ENCODE measurements at regions not wholly inside any gene's neighbourhood (a gene's known extent, or its start where the extent isn't known, plus 50 kb on each side); places are given as distances from the start of the nearest gene placed in this dataset.
"Not testable (repeated sequence)": the region's sequence is repeated elsewhere in the genome, so short reads cannot be mapped to it uniquely, and the experiment has no call there.

- no peak for FAIRE-seq
- no peak for DNase-seq (ENCODE audit: insufficient read length, low spot score)
These were observed 649.9 kb upstream of the API5 start for GRCh38 chr11:42661942-42662341.

DNA sequence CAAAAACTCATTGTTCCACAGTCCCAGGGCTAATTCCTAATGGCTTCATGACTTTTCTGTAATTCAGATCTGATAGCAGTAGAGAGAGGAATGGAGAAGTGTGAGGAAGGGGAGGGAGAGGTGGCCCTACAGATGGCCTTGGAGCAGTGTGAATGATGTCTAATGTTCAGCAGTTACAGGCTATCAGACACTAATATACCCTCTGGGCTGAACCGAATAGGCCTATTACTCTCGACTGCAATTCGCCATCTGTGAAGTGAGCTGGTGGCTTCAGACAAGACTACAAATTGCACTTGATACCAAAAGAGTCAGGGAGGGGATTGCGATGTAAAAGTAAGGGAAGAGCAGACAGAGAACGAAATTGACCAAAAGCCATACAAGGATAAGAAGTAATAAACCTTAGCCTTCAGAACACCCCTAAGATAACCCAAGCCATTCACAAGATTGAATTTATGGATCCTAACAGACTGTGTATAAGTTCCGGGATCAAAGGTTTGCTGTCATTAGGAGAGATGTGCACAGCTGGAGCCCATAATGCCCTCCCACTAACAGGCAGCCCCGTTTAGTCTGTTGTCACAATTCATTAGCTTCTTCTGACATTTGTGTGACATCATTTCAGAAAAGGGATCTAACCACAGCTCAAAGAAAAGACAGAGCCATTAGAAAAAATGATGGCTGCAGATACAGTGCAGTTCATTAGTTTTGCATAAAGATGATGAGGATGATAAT lies 642.4 kb upstream of the API5 start:
- DNase-seq (ENCODE audit: insufficient read length, low spot score) (no peak), FAIRE-seq (no peak)

DNA sequence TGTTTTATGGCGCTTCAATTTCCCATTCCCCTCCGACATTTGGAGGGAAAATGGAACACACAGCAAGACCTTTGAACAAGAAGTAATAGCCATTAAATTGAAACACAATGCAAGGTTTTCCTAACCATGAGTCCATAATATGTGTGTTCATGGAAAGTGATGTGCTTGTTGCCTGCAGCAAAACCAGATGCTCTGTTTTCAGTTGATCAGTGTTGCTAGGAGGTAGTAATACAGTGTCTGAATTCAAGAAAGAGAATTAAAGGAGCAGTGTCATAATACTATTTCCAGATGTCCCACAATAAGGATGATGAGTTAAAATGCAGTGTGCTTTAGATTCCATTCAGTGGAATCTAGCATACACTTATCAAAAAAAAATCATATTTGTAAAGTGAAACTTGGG lies 637.4 kb upstream of the API5 start:
- FAIRE-seq (no peak), DNase-seq (ENCODE audit: insufficient read length, low spot score) (no peak)

DNA sequence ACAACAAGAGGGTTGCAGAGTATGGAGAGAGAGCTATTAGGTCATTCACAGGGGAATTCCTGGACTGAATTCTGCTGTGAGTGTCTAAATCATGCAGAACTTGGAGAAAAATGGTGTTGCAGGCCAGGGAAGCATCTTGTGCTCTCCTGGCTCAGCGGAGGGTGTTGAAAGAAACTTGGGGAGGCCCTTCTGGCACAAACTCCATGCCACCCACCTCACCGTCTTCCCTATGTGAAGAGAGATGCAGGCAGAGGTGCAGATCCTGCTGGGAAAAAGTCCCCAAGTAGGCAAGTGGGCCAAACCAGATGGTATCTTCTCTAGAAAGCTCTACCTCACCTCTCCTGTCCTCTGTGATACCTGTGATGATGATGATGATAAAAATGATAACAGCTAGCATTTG lies 604.3 kb upstream of the API5 start:
- DNase-seq (ENCODE audit: insufficient read length, low spot score), result no peak
- no peak for FAIRE-seq

GRCh38 chr11:42709216-42709615 lies 602.6 kb upstream of the API5 start:
- FAIRE-seq (no peak), DNase-seq (ENCODE audit: insufficient read length, low spot score) (no peak)

DNA sequence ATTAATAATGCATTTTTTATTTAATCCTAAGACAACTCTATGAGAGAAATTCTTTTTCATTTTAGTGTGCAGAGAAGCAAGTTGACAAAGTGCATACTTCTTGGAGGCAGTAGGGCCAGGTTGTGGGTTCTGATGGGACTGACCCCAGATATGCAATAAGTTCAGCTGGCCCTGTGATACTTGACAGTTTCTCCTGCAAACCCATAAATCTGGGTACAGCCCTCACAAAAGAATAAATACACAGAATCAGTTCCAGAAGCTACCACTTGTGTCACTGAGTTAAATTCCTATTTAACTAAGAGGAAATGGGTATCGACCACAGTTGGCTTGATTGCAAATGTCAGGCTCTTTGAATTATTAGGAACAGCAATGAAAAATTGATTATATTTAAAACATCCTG lies 598.5 kb upstream of the API5 start:
- DNase-seq (ENCODE audit: insufficient read length, low spot score), result no peak
- FAIRE-seq, result no peak

GRCh38 chr11:42713753-42714152 lies 598.0 kb upstream of the API5 start:
- FAIRE-seq (no peak), DNase-seq (ENCODE audit: insufficient read length, low spot score) (no peak)

DNA sequence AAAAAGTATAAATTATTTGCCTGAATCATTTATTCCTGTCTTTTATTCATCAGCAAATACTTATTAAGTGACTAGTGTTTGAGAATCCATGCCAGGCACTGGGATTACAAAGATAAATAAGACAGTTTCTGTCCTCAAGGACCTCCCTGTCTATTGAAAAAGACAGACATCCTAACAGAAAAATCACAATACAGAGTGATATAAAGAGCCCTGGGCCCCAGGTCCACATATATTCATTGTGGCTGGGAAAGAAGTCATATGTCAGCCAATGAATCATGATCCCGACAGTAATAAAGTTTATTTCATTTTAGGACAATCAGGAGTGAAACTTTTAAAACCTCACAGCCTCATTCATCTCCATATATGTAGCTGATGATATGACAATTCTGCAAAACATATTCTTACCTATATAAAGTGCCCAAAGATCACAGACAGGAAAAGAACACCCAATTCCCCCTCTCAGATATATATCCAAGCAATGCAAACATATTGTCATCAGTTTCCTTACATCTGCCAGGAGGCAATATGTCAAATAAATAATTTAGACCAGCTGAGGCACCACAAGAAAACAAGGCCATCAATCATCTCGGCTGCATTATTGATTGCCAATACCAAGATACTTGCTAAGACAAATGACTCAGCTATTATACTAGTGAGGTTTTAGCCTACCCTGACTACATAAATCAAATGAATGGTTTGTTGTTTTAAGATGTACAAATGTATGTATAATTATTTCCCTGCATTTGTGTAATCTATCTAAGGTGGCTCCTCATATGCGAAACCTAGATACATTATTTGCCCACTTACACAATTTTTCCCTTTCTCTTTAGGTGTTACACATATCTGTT lies 590.9 kb upstream of the API5 start:
- no peak for FAIRE-seq
- DNase-seq (ENCODE audit: insufficient read length, low spot score), result no peak

DNA sequence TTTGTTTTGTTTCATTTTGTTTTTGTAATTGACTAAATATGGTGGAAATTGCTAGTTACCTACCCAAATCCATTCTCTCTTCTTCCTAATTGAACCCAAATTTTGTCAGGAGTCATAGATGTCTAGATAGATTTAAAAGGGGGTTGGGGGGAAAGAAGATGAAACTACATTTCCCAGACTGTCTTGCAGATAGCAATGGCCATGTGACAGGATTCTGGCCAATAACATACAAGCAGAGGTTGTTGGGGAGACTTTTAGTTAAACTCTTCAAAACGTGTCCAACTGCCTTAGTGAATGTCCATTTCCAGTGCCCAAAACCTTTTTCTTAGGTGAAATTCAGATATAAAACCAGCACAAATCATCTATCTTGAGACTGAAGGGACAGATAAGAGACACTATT lies 583.9 kb upstream of the API5 start:
- no peak for DNase-seq (ENCODE audit: insufficient read length, low spot score)
- no peak for FAIRE-seq

GRCh38 chr11:42762348-42762747 lies 549.4 kb upstream of the API5 start:
- DNase-seq (ENCODE audit: insufficient read length, low spot score), result no peak
- no peak for FAIRE-seq

GRCh38 chr11:42764936-42765335 lies 546.9 kb upstream of the API5 start:
- DNase-seq (ENCODE audit: insufficient read length, low spot score), result no peak
- no peak for FAIRE-seq

DNA sequence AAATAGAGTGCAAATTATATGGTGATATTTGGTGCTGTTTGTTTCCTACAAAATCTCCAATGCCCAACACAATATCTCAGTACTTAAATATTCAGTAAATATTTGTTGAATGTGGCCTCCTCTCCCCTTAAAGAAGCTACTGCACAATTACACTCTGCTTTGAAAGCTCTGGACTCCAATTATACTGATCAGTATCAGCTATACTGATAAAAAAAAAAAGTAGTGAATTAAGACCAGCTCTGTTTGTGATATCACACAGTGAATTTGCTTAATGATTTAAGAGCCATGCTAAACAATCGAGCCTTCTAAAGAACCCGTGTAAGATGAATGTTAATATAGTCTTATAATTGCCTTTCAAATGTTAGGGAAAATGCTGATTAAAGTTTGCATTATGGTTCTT lies 543.2 kb upstream of the API5 start:
- DNase-seq (ENCODE audit: insufficient read length, low spot score), result no peak
- FAIRE-seq, result no peak

DNA sequence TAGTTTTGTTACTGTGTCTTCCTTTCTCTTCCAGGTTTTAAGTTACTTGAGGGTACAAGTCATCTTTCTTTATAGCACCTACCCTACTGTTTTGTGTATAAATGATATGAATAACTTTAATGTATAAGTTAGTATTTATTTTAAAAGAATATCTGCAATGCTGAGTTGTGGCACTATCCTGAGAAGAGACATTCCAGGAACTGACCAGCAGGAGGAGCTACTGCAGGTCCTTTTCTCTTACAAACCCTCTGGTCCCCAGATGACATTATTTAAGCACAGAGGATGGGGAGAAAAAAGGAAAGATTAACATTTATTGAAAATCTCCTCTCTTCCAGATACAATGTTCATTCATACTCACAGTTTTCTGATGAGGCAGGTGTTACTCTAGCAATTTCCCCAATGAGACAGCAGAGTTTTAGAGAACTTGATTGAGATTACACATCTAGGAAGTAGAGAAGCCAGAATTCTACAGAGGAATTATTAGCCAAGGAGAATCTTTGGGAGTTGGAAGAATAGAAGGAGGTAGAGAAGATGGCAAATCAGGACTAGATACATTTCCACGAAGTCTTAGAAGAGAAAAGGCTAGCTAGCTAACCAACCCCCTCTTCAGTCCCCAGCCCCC lies 541.2 kb upstream of the API5 start:
- DNase-seq (ENCODE audit: insufficient read length, low spot score), result no peak
- no peak for FAIRE-seq

- DNase-seq (ENCODE audit: insufficient read length, low spot score), result no peak
These were observed 538.9 kb upstream of the API5 start for GRCh38 chr11:42772886-42773285.

DNA sequence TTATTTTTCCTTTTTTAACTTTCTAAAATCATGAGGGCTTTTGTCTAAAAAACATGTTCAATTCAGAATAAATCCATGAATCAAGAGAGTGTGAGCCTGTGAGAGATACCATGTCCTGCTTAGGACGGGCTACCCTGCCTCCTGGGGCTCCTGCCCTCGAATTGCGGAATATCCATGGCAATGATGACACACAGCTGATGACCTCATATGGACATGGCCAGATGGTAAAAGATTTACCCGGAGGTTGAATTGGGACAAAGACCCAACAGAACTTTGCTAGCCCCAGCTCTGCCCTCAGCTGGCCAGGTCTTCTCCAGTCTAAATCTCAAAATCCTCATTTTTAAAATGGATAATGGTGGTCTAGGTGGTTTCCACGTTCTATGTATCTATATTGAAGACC lies 538.1 kb upstream of the API5 start:
- DNase-seq (ENCODE audit: insufficient read length, low spot score), result no peak
- no peak for FAIRE-seq

More at GRCh38 chr11:42772886-42773285, 538.9 kb upstream of the API5 start:
- no peak for FAIRE-seq

- no peak for FAIRE-seq
These were observed 537.2 kb upstream of the API5 start for GRCh38 chr11:42774567-42774966.

DNA sequence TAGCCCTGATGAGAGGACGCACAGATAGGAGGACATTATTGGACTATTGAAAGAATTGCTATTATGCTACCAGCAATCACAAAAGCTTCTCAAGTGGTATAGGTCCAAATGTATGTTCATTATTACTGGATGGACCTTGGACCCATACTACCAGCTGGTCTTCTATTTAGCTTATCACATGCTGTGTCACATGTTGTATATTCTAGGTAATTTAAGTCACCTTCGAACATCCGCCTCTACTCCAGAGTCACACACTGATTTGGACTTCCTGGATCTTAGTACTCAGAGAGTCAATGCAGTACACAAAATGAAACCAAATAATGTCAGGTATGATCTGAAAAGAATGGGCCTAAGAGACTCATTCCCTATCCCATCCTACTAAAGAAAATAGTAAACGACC lies 534.0 kb upstream of the API5 start:
- DNase-seq (ENCODE audit: insufficient read length, low spot score) (no peak), FAIRE-seq (no peak)

More at GRCh38 chr11:42774567-42774966, 537.2 kb upstream of the API5 start:
- no peak for DNase-seq (ENCODE audit: insufficient read length, low spot score)

GRCh38 chr11:42778193-42778592 lies 533.6 kb upstream of the API5 start:
- FAIRE-seq, result no peak
- no peak for DNase-seq (ENCODE audit: insufficient read length, low spot score)

DNA sequence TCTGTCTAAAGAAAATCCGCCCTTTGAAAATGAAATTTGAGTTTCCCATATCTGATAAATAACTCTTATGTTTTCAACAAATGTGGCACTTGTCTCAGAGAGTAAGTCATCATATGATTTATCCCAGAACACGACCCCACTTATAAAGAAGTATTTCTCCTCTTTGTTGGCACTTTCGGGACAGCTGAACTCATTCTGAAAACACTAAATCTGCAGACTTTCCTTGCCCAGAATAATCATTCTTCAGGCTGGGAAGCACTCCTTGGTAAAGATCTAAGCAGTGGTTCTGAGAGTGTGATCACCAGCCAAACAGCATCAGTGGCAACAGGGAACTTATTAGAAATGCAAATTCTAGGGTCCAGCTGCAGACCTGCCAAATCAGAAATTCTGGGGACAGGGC lies 532.2 kb upstream of the API5 start:
- DNase-seq (ENCODE audit: insufficient read length, low spot score) (no peak), FAIRE-seq (no peak)

- DNase-seq (ENCODE audit: insufficient read length, low spot score), result no peak
- no peak for FAIRE-seq
These were observed 524.8 kb upstream of the API5 start for GRCh38 chr11:42786981-42787380.

DNA sequence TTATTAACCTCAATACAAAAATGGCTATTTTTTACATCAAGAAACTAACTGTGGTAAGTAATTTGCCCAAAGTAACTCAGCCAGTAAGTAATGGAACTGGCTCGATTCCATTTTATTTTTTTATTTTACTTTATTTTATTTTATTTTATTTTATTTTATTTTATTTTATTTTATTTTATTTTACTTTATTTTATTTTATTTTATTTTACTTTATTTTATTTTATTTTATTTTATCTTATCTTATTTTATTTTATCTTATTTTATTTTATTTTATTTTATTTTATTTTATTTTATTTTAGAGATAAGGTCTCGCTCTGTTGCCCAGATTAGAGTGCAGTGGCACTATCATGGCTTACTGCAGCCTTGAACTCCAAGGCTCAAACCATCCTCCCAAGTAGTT lies 516.3 kb upstream of the API5 start:
- not testable (repeated sequence) for FAIRE-seq; DNase-seq (ENCODE audit: insufficient read length, low spot score)

- FAIRE-seq, result no peak
- no peak for DNase-seq (ENCODE audit: insufficient read length, low spot score)
These were observed 511.8 kb upstream of the API5 start for GRCh38 chr11:42800041-42800440.
